GM19397 (cell line): ENCODE measurements at regions not wholly inside any gene's neighbourhood (a gene's known extent, or its start where the extent isn't known, plus 50 kb on each side); places are given as distances from the start of the nearest gene placed in this dataset.
"Not testable (repeated sequence)": the region's sequence is repeated elsewhere in the genome, so short reads cannot be mapped to it uniquely, and the experiment has no call there.

Experiments used
- ATAC-seq: cut with Tn5 transposase; IDR thresholded peaks from one replicate; pipeline ENCODE4 v1.9.1; 2021; ENCODE audit warnings: mild to moderate bottlenecking, moderate library complexity; ENCODE audit not compliant: unreplicated experiment

DNA sequence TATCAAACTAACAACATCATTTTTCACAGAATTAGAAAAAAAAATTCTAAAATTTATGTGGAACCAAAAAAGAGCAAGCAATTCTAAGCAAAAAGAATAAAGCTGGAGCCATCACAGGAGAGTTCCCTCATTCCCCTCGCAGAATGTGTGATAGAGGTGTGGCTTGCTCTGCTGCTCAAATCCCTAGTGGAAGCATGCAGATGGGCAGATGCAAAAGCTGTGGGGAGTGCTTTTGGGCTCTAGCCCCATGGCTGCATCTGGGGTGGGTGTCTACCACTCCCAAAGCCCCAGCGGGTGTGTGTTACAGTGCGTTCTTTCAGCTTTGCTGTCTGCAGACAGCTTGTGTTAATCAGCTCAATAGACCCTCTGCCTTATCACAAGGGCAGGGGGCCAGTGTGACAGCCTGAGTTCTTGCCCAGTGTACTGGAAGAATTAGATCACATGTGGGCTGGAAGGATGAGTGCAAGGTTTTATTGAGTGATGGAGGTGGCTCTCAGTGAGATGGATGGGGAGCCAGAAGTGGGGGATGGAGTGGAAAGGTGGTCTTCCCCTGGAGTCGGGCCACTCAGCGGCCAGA is 575.9 kb upstream of the LRRN3 start:
- ATAC-seq, result not testable (repeated sequence)

GRCh38 chr7:110519851-110520250 is 571.1 kb upstream of the LRRN3 start:
- ATAC-seq, result no peak

DNA sequence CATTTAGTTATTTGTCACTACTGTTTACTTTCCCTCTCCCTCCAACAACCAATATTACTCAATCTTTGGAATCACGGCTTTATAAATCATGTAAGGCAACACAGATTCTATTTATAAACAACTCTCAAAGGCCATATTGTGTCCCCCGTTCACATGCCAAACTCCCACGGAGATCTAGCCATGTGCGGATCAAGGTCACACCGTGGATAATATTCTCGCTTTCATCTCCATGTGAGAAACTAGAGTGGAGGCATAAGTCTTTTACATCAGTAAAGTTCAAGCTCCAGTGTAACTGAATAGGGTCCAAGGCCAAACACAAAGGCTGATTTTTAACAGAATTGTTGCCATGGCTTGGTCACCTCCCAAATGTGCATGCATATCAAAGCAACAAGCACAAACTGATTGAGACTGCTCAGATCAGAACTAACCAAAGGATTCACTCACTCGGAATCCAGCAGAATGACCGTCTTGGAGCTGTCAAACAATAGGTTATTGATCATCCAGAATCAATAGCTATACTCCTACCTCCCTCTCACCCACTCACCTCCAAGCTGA is 569.5 kb upstream of the LRRN3 start:
- no peak for ATAC-seq

GRCh38 chr7:110522061-110522760 is 568.7 kb upstream of the LRRN3 start:
- no peak for ATAC-seq

DNA sequence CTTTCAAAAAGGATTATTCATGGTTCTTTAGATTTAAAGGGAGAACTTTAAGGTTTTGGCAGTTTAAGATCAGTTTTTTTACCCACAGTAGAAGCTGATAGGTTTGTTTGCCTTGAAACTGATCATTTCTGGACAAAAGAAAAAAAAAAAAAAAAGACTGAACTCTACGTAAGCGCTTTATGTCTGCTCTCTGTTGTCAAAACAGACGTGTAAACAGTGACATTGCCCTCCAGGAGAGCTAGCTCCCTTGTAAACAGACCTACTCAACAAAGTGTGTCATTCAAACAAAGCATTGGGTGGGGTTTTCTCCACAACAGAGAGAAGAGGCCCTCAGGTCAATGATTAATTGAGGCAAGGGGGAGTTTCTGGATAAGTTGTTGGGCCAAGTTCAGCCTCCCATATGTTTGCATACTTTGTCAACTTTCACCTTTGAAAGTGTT is 568.1 kb upstream of the LRRN3 start:
- no peak for ATAC-seq

DNA sequence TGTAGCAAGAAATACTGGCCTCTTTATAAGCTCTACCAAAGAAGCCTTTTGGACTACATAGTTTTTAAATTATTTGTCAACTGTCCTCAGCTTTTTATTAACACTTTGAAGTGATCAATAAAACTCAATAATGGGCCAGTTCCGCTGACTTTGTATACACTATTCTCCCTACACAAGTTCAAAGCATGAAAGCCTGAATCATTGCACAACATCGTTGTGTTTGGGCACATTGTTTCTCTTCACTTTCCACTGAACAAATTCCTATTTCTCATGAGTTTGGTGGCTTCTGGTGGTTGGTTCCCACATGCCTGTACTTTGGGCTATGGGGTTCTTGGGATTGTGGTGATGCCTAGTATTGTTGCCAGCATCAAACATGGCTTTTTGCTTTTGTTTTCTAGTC is 561.8 kb upstream of the LRRN3 start:
- ATAC-seq, result no peak

DNA sequence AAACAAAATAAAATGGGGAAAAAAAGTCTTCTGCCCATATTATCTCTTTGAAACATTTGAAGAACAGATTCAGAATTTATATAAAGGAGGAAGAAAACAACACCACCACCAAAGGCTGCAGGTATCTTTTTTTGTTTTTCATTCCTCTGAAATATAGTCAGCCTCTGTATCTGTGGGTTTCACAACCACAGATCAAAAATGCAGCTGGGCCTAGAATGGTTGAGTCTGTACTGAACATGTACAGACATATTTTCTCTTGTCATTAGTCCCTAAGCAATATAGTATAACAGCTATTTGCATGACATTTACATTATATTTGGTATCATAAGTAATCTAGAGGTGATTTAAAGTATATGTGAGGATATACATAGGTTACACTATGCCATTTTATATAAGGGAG is 559.7 kb upstream of the LRRN3 start:
- no peak for ATAC-seq

DNA sequence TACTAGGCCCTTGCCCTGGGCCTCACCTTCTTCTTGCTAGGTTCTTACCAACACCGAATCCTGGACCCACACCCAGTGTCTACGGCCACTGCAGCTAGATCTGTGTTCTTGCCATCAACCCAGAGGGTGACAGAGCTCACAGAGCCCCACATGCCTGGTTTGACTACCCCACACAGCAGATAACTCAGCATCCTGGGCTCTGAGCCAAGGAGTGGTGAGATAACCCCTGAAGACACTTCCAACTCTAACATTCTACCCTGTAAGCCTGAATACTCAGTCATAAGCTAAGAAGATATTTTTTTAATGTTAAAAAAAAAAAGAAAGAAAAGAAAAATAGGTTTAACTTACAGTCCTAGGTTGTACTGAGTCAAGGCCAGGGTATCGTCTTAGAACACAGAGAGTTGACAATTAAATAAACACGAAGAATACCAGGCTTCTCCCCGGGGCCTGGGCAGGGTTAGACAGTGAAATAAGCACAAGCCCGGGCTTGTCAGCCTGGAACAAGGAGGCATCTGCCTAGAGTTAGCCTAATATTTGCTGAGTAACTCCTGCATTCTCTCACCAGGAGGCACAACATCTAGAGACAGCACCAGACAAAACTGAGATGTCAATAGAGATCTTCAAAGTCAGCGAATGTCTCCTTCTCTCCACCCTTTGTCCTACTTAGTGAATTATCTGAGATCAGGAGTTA is 556.5 kb upstream of the LRRN3 start:
- ATAC-seq, result no peak

- ATAC-seq, result no peak
Observed at GRCh38 chr7:110539216-110539615, 551.7 kb upstream of the LRRN3 start.

- no peak for ATAC-seq
Observed at GRCh38 chr7:110541962-110542361, 549.0 kb upstream of the LRRN3 start.

DNA sequence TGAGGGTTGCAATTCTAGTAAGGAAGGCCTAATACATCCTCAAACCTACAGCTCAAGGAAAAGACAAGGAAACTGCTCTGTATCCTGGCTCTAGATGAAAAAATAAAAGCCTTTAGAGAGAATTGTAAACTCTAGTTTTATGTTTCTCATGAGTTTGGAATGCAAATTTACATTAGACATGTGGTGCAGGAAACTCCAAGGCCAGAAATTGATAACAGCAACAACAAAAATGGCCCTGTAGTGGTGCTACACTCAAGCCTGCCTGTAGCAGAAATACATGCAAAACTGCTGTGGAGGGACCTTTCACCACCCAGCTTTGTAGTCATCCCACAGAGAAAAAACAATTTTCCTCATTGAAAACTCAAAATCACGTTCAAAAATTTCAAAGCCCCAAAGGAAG is 546.7 kb upstream of the LRRN3 start:
- no peak for ATAC-seq

GRCh38 chr7:110548372-110548771 is 542.6 kb upstream of the LRRN3 start:
- ATAC-seq, result no peak

GRCh38 chr7:110557136-110557535 is 533.8 kb upstream of the LRRN3 start:
- ATAC-seq, result no peak

DNA sequence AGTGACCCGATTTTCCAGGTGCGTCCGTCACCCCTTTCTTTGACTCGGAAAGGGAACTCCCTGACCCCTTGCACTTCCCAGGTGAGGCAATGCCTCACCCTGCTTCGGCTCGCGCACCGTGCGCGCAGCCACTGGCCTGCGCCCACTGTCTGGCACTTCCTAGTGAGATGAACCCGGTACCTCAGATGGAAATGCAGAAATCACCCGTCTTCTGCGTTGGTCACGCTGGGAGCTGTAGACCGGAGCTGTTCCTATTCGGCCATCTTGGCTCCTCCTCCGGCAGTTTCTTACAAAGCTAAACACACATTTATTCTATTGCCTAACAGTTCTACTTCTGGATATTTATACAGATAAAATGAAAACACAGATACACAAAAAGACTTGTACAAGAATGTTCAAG is 527.6 kb upstream of the LRRN3 start:
- not testable (repeated sequence) for ATAC-seq

GRCh38 chr7:110564246-110564645 is 526.7 kb upstream of the LRRN3 start:
- no peak for ATAC-seq

DNA sequence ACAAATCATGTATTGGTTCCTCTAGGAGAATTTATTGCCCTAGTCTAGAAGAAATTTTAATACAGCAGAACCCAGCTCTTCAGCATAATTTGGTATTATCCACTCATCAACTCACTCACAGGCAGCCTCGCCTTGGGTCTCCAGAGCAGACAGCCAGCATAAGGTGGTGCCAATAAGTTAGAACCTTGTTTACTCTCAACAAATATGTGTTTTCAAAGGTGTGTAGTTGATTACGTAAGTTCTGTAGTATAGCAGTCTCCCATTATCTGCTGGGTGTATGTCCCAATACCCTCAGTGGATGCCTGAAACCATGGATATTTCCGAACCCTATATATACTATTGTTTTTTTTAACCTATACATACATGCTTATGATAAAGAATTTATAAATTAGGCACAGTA is 522.5 kb upstream of the LRRN3 start:
- ATAC-seq, result no peak

- no peak for ATAC-seq
Observed at GRCh38 chr7:110568932-110569331, 522.0 kb upstream of the LRRN3 start.

DNA sequence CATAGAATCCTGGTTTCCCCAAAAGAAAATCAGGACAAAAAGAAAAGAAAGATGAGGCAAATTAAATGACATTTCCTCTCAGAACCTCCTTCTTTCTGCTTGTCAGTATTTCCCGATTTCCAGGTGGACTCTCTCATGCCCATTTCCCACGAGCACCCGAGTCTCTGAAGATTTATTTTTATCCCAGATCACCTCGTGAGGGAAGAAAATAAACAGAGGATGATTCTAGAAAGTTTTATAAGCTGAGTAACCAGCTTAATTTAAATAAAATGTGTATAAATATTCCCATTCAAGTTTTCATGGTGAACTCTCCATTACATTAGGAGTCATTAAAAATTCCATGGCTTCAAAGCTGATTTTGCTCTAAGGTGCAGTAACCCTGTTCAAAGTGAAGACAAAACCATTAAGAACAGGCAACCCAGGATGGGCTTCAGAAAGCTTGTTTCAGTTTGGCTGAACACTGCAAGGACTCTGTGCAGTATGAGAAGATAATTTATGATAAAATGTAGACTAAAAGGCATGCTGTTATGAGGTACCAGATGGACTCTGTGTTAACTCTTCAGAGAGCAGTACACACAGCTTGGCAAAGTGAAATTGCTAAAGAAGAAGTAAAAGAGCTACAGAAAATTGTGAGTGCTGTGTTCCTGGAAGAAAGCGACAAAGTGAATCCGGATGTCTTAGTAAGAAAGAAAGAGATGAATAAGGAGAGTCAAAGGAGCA is 521.3 kb upstream of the LRRN3 start:
- no peak for ATAC-seq

DNA sequence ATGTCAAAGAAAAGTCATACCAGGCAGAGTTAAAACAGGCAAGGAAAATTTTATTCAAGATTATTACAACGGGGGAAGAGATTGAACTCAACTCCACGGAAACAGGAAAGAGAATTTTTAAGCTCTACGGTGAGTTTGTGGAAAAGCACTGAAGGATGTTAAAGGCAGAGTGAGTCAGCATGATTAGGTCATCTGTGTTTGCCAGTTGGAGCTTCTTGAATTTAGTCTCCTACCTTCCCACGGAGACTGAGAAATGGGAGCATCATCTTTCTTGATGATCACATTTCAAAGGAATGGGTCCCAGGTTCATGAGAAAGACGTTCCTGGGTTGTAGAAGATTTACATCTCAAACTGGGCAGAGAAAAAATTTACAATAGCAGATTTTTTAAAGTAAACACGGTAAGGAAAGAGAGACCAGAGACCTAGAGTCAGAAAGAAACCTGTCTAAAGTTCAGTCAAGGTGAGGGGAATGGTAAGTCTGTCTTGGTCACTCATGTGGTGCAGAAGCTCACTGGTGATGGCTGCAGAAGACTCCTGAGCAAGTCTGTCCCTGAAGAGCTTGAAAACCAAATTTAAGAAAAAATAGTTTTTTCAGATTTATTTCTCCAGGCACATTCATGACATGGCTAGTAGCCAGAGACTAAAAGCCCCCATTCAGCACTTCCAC is 516.9 kb upstream of the LRRN3 start:
- ATAC-seq, result no peak

DNA sequence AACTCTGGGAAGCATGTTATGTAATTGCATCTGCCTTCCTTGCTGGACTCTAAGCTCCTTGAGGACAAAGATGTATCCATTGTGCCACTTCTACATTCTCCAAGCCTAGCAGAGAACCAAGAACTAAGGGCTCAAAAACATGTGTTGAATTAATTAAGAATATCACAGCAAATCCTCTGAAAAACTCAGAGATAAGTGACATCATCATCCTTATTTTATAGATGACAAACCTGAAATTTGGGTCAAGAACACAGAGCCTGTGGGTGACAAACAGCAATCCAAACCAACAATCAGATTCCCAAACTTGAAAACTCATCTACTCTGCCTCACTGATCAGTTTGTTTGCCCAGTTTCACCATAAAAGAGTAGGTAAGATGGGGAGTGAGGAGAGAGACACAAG is 503.6 kb upstream of the LRRN3 start:
- ATAC-seq, result no peak

GRCh38 chr7:110590415-110590814 is 500.5 kb upstream of the LRRN3 start:
- no peak for ATAC-seq
